ENCODE measurements at regions not wholly inside any gene's neighbourhood (a gene's known extent, or its start where the extent isn't known, plus 50 kb on each side); places are given as distances from the start of the nearest gene placed in this dataset.

DNA sequence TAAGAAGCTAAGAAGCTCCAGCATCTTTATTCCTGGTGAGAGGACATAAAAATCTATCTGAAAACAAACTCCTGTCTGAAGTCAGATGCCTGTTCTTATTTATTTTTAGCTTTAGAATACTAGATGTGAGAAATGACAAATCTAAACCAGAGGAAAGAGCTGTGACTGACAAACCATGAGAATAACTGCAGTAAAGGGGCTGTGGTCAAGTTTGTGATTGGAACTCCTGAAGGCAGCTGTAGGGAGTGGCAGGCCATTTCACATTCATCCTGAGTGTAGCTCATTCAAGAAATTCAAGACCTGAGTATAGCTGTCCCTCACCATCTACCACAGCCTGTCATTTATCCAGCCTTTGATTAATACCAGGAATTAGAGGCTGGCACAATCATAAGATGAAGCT, 718.8 kb downstream of the BRINP1 start (continued):
- TF ChIP-seq ZNF207 (IDR thresholded peaks at IDR 0.05; ENCODE audit: borderline replicate concordance): no peak
- no peak for TF ChIP-seq LARP7 (IDR thresholded peaks at IDR 0.05)
- TF ChIP-seq, protein P1, sequence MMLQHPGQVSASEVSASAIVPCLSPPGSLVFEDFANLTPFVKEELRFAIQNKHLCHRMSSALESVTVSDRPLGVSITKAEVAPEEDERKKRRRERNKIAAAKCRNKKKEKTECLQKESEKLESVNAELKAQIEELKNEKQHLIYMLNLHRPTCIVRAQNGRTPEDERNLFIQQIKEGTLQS (IDR thresholded peaks at IDR 0.05; ENCODE audit: borderline replicate concordance, extremely low read depth, low read depth, low read length): no peak
- TF ChIP-seq SUPT20H (IDR thresholded peaks at IDR 0.05; ENCODE audit: borderline replicate concordance, control insufficient read depth, low read depth, low read length): no peak
- no peak for TF ChIP-seq YBX1 (IDR thresholded peaks at IDR 0.05)

DNA sequence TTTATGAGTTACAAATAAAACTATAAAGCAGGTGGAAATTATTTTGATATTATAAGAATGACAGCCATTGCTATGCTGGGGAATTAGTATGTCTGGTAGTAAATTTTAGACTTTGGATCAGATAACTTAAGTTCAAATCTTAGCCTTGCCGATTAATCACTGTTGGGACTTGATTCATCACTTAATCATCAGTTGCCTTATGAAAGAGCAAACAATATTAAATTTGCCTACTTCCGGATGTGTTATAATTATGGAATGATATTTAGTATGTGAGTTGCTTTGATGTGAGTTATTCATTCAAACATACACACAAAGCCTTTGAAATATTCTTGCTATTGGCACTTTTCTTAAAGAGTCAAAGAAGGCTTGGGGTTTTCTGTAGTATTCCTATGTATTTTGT, 717.7 kb downstream of the BRINP1 start:
- Histone ChIP-seq H3K4me3 (no peak overlapping the region), H2AFZ (ENCODE audit: control insufficient read depth, low read depth, low read length) (no peak overlapping the region), H3K4me2 (ENCODE audit: control insufficient read depth, insufficient read depth) (no peak overlapping the region), H3K27me3 (replicated peaks in 1 of 2; ENCODE audit: control insufficient read depth in 2 of 2, insufficient read depth in 2 of 2, low read length in 1 of 2) (no peaks in the 10 kb centered on the region), H3K36me3 (ENCODE audit: control insufficient read depth in 2 of 2, insufficient read depth in 2 of 2, low read length in 1 of 2) (no peaks in the 10 kb centered on the region), H3K9me3 (replicated peaks; ENCODE audit: control insufficient read depth, insufficient read depth, low read length) (no peaks in the 10 kb centered on the region), H4K20me1 (ENCODE audit: control insufficient read depth, insufficient read depth) (no peaks in the 10 kb centered on the region), H3K4me1 (ENCODE audit: control insufficient read depth, insufficient read depth, low read length) (no peaks in the 10 kb centered on the region), H3K27ac (ENCODE audit: control insufficient read depth, insufficient read depth) (no peak overlapping the region), H3K9ac (ENCODE audit: control insufficient read depth, insufficient read depth, low read length) (no peak overlapping the region), H3K79me2 (ENCODE audit: control insufficient read depth, insufficient read depth, low read length) (no peaks in the 10 kb centered on the region)
- intact Hi-C loops (cut with micrococcal nuclease; ENCODE audit: unreplicated experiment): no loop called here
- DNase-seq (ENCODE audit: low read depth, low spot score): no peak
- ChIA-PET RAD21 (ENCODE audit: unreplicated experiment) (no interaction called here), CTCF (no interaction called here), POLR2A (no interaction called here), SMC1A (ENCODE audit: uncharacterized antibody, unreplicated experiment) (no interaction called here)
- WGBS (ENCODE audit: insufficient coverage, insufficient replicate concordance, low lambda C conversion rate, missing lambda C conversion rate): 29% methylated on average over 2 of the region's 2 CpGs
- no peak for FAIRE-seq
- no peak for ATAC-seq
- BruUV-seq (replicated peaks): no TSS peak
- in situ Hi-C loops (cut with MboI): no loop called here
- no peak for TF ChIP-seq FOS (IDR thresholded peaks at IDR 0.05; ENCODE audit: borderline replicate concordance, extremely low read depth, insufficient read length)
- no peak for TF ChIP-seq YY1 (IDR thresholded peaks at IDR 0.05; ENCODE audit: low read depth, low read length)
- TF ChIP-seq SREBF2 (IDR thresholded peaks at IDR 0.05; ENCODE audit: low read length): no peak
- TF ChIP-seq JUND (IDR thresholded peaks at IDR 0.05; ENCODE audit: low read depth, low read length): no peak
- TF ChIP-seq, protein P1 (IDR thresholded peaks at IDR 0.05; ENCODE audit: borderline replicate concordance, extremely low read depth, low read depth, low read length): no peak
- TF ChIP-seq TCF7 (IDR thresholded peaks at IDR 0.05; ENCODE audit: borderline replicate concordance): no peak
- TF ChIP-seq, protein P2, sequence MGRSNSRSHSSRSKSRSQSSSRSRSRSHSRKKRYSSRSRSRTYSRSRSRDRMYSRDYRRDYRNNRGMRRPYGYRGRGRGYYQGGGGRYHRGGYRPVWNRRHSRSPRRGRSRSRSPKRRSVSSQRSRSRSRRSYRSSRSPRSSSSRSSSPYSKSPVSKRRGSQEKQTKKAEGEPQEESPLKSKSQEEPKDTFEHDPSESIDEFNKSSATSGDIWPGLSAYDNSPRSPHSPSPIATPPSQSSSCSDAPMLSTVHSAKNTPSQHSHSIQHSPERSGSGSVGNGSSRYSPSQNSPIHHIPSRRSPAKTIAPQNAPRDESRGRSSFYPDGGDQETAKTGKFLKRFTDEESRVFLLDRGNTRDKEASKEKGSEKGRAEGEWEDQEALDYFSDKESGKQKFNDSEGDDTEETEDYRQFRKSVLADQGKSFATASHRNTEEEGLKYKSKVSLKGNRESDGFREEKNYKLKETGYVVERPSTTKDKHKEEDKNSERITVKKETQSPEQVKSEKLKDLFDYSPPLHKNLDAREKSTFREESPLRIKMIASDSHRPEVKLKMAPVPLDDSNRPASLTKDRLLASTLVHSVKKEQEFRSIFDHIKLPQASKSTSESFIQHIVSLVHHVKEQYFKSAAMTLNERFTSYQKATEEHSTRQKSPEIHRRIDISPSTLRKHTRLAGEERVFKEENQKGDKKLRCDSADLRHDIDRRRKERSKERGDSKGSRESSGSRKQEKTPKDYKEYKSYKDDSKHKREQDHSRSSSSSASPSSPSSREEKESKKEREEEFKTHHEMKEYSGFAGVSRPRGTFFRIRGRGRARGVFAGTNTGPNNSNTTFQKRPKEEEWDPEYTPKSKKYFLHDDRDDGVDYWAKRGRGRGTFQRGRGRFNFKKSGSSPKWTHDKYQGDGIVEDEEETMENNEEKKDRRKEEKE (IDR thresholded peaks at IDR 0.05): no peak
- no peak for TF ChIP-seq RELA (IDR thresholded peaks at IDR 0.05; ENCODE audit: borderline replicate concordance, partially characterized antibody)
- TF ChIP-seq, protein P3, sequence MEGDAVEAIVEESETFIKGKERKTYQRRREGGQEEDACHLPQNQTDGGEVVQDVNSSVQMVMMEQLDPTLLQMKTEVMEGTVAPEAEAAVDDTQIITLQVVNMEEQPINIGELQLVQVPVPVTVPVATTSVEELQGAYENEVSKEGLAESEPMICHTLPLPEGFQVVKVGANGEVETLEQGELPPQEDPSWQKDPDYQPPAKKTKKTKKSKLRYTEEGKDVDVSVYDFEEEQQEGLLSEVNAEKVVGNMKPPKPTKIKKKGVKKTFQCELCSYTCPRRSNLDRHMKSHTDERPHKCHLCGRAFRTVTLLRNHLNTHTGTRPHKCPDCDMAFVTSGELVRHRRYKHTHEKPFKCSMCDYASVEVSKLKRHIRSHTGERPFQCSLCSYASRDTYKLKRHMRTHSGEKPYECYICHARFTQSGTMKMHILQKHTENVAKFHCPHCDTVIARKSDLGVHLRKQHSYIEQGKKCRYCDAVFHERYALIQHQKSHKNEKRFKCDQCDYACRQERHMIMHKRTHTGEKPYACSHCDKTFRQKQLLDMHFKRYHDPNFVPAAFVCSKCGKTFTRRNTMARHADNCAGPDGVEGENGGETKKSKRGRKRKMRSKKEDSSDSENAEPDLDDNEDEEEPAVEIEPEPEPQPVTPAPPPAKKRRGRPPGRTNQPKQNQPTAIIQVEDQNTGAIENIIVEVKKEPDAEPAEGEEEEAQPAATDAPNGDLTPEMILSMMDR (IDR thresholded peaks at IDR 0.05 in 2 of 3, conservative IDR thresholded peaks at IDR 0.05 in 1 of 3; ENCODE audit: control insufficient read depth in 2 of 3, extremely low read depth in 1 of 3, insufficient read depth in 1 of 3, low read depth in 3 of 3, low read length in 3 of 3): no peak
- TF ChIP-seq NFIC (IDR thresholded peaks at IDR 0.05; ENCODE audit: low read depth, low read length): no peak
- no peak for TF ChIP-seq RAD51 (IDR thresholded peaks at IDR 0.05)

All from GM12878 (cell line).